ENCODE measurements at regions not wholly inside any gene's neighbourhood (a gene's known extent, or its start where the extent isn't known, plus 50 kb on each side); places are given as distances from the start of the nearest gene placed in this dataset.

GRCh38 chr12:58678753-58679152, 241.6 kb downstream of the LRIG3 start:
- TF ChIP-seq POLR2A (IDR thresholded peaks at IDR 0.05; ENCODE audit: low read depth, low read length): no peak
- no peak for TF ChIP-seq POLR2AphosphoS5 (IDR thresholded peaks at IDR 0.05; ENCODE audit: low read depth, low read length)
- no peak for TF ChIP-seq SPI1 (IDR thresholded peaks at IDR 0.05; ENCODE audit: low read depth, low read length)
